ENCODE measurements at regions not wholly inside any gene's neighbourhood (a gene's known extent, or its start where the extent isn't known, plus 50 kb on each side); places are given as distances from the start of the nearest gene placed in this dataset.

DNA sequence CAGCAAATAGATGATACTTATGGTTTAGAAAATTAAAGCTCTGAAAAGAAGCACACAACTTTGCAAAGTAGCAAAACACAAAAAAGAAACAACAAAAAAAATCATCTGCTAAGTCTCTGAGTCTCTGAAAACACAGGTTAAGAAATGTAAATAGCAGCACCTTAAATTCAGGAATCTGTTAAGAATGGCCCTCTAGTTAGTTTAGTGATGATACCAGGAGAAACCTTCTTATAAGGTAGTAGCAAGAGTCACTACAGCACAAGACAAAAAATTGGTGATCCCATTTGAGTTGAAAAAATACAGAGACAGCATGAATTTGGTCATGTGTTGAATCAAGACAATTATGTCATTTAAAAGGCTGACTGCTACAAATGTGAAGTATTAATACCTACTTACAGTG lies 308.2 kb upstream of the ADGRL3 start:
- TF ChIP-seq, protein P1, sequence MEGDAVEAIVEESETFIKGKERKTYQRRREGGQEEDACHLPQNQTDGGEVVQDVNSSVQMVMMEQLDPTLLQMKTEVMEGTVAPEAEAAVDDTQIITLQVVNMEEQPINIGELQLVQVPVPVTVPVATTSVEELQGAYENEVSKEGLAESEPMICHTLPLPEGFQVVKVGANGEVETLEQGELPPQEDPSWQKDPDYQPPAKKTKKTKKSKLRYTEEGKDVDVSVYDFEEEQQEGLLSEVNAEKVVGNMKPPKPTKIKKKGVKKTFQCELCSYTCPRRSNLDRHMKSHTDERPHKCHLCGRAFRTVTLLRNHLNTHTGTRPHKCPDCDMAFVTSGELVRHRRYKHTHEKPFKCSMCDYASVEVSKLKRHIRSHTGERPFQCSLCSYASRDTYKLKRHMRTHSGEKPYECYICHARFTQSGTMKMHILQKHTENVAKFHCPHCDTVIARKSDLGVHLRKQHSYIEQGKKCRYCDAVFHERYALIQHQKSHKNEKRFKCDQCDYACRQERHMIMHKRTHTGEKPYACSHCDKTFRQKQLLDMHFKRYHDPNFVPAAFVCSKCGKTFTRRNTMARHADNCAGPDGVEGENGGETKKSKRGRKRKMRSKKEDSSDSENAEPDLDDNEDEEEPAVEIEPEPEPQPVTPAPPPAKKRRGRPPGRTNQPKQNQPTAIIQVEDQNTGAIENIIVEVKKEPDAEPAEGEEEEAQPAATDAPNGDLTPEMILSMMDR (IDR thresholded peaks at IDR 0.05) = no peak
- no peak for TF ChIP-seq POLR2A (IDR thresholded peaks at IDR 0.05)
- no peak overlapping the region for H3K27ac ChIP-seq
- H3K36me3 ChIP-seq (ENCODE audit: low read depth, missing control alignments) = no peaks in the 10 kb centered on the region
- no peak for DNase-seq
- H3K4me1 ChIP-seq = no peaks in the 10 kb centered on the region
- no peak overlapping the region for H3K4me3 ChIP-seq
- intact Hi-C loops (cut with DNase I; ENCODE audit: low total_unique reads) = no loop called here
- no peaks in the 10 kb centered on the region for H3K27me3 ChIP-seq
- no peaks in the 10 kb centered on the region for H3K9me3 ChIP-seq

DNA sequence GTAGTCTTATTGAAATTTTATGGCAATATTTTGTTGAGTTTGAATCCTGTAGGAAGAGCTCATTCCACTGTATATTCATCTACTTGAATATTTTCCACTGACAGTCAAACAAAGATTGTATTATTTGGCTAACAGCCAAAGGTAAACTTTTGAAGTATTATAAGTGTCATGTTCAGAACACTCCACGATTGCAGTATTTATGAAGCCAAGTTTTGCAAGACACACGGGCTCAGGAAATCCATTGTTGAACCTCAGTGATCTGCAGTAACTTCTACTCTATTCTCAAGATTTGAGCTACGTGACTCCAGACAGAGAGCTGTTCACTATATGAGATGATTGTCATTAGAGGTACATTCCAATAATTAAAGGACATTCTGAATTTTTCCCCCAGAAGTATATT lies 302.7 kb upstream of the ADGRL3 start:
- H3K27ac ChIP-seq = no peak overlapping the region
- 45 to 61% methylated on average over 3 of the region's 3 CpGs for WGBS, 2 donors

DNA sequence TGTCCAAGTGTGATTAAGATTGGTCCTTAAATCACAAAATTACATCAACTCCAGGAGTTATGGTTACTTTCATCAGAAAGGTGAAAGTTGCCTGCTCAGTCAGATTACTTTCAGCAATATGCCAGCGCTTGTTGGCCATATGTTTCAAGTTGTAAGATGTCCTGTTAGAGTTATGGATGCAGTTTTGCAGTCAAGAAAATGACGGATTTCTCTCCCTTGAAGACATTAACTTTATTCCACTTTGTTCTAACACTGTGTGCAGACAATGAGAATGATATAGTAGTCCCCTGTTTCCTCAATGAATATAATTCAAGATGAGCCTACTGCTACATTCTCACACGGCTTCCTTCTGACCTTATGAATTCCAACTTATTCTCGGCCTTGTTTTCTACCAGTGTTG lies 295.0 kb upstream of the ADGRL3 start:
- Histone ChIP-seq H3K4me3 (no peak overlapping the region), H3K27me3 (no peaks in the 10 kb centered on the region), H3K9me3 (no peaks in the 10 kb centered on the region), H3K36me3 (ENCODE audit: low read depth, missing control alignments) (no peaks in the 10 kb centered on the region), H3K27ac (no peak overlapping the region), H3K4me1 (no peaks in the 10 kb centered on the region)
- 79 to 80% methylated on average over 4 of the region's 4 CpGs for WGBS, 2 donors
- DNase-seq = no peak
- TF ChIP-seq, protein P1 (IDR thresholded peaks at IDR 0.05) = no peak
- no peak for TF ChIP-seq POLR2A (IDR thresholded peaks at IDR 0.05)
- intact Hi-C loops (cut with DNase I; ENCODE audit: low total_unique reads) = no loop called here

More for the DNA sequence above, 302.7 kb upstream of the ADGRL3 start:
- no peaks in the 10 kb centered on the region for H3K4me1 ChIP-seq
- no peaks in the 10 kb centered on the region for H3K27me3 ChIP-seq
- no peaks in the 10 kb centered on the region for H3K36me3 ChIP-seq (ENCODE audit: low read depth, missing control alignments)
- H3K9me3 ChIP-seq = no peaks in the 10 kb centered on the region
- no peak for DNase-seq
- H3K4me3 ChIP-seq = no peak overlapping the region
- no peak for TF ChIP-seq POLR2A (IDR thresholded peaks at IDR 0.05)
- TF ChIP-seq, protein P1 (IDR thresholded peaks at IDR 0.05) = no peak
- intact Hi-C loops (cut with DNase I; ENCODE audit: low total_unique reads) = no loop called here

DNA sequence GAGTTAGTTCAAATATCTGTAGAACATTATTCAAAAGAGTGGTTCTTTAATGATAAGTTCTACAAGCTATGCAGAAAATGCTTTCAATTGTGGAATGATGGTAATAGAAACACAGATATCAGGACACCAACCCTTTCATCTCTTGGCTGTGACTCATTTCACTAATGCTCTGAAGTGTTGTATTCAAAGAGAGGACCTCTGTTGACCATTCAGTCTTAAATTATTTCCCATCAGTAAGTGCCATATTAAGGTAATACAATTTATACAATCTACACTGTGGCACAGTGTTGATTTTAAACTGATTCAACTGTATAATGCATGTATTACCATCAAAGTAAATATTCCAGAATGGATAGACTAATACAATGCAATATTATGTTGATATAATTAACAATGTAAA lies 289.0 kb upstream of the ADGRL3 start:
- H3K27me3 ChIP-seq = no peaks in the 10 kb centered on the region
- no peak overlapping the region for H3K4me3 ChIP-seq
- no peaks in the 10 kb centered on the region for H3K4me1 ChIP-seq
- H3K9me3 ChIP-seq = no peaks in the 10 kb centered on the region
- no peak for DNase-seq
- no peak overlapping the region for H3K27ac ChIP-seq
- intact Hi-C loops (cut with DNase I; ENCODE audit: low total_unique reads) = no loop called here
- no peaks in the 10 kb centered on the region for H3K36me3 ChIP-seq (ENCODE audit: low read depth, missing control alignments)
- TF ChIP-seq, protein P1 (IDR thresholded peaks at IDR 0.05) = no peak
- no peak for TF ChIP-seq POLR2A (IDR thresholded peaks at IDR 0.05)

DNA sequence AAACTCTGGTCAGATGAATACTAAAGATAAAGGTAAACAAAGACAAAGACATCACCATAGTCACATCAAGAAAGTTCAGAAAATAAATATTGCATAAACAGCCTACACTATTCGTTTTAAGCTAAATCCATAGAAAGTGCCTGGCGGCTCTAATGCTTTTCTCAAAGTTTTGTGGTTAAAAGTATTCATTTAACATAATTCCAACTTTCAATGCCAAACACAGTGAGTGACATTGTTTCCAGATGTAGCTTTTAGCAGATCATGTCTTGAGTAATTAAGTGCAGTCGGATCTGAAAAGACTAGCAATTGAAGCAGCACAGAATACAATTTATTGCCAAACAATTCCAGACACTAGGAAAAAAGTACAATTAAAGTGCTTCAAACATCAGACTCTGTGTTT lies 287.1 kb upstream of the ADGRL3 start:
- no peaks in the 10 kb centered on the region for H3K36me3 ChIP-seq (ENCODE audit: low read depth, missing control alignments)
- H3K4me3 ChIP-seq = no peak overlapping the region
- no peaks in the 10 kb centered on the region for H3K27me3 ChIP-seq
- H3K4me1 ChIP-seq = no peaks in the 10 kb centered on the region
- TF ChIP-seq, protein P1 (IDR thresholded peaks at IDR 0.05) = no peak
- no peak for TF ChIP-seq POLR2A (IDR thresholded peaks at IDR 0.05)
- 40 to 72% methylated on average over 3 of the region's 3 CpGs for WGBS, 2 donors
- intact Hi-C loops (cut with DNase I; ENCODE audit: low total_unique reads) = no loop called here
- H3K27ac ChIP-seq = no peak overlapping the region
- H3K9me3 ChIP-seq = no peaks in the 10 kb centered on the region
- DNase-seq = no peak

All from testis (tissue), 2 donors.